Spleen (tissue), 7 donors: ENCODE measurements at regions not wholly inside any gene's neighbourhood (a gene's known extent, or its start where the extent isn't known, plus 50 kb on each side); places are given as distances from the start of the nearest gene placed in this dataset.

Experiments used
- CTCF ChIP-seq, 11 experiments: fragments of 200-600 bp in 7 of 11; fragments of 450-650 bp in 4 of 11; sonication (generic) in 4 of 11; IDR thresholded peaks in 8 of 11; conservative IDR thresholded peaks in 3 of 11; 1 replicate in 7 of 11; 2 replicates in 4 of 11; pipeline versions ENCODE4 v1.4.0 to v1.8.0; 2016 to 2021; ENCODE audit warnings: antibody characterized with exemption in 11 of 11, inconsistent platforms in 4 of 11, mild to moderate bottlenecking in 1 of 11
- POLR2A ChIP-seq, 3 donors: fragments of 450-650 bp; IDR thresholded peaks; one replicate each; pipeline ENCODE4 v1.5.1; 2017; ENCODE audit warnings: antibody characterized with exemption in 3 of 3, mild to moderate bottlenecking in 1 of 3
- POLR2AphosphoS5 ChIP-seq, 3 donors: sonication (generic); formaldehyde crosslinking; IDR thresholded peaks; one replicate each; pipeline ENCODE4 v1.5.1; 2017; ENCODE audit warnings: antibody characterized with exemption in 3 of 3
- donor health status: DM: no; HTN: no; CAD: no; lungs with moderate emphysema.
- donor health status: DM: no; HTN: no; CAD: no.
- donor health status: DM: no; HTN: no; CAD: no.

GRCh38 chr2:42918671-42919318 is 126.4 kb upstream of the HAAO start:
- no peak for TF ChIP-seq CTCF (IDR thresholded peaks at IDR 0.05 in 8 of 11, conservative IDR thresholded peaks at IDR 0.05 in 3 of 11)
- TF ChIP-seq POLR2A (IDR thresholded peaks at IDR 0.05), result no peak
- no peak for TF ChIP-seq POLR2AphosphoS5 (IDR thresholded peaks at IDR 0.05)
